ENCODE measurements at regions not wholly inside any gene's neighbourhood (a gene's known extent, or its start where the extent isn't known, plus 50 kb on each side); places are given as distances from the start of the nearest gene placed in this dataset.
"Not testable (repeated sequence)": the region's sequence is repeated elsewhere in the genome, so short reads cannot be mapped to it uniquely, and the experiment has no call there.

DNA sequence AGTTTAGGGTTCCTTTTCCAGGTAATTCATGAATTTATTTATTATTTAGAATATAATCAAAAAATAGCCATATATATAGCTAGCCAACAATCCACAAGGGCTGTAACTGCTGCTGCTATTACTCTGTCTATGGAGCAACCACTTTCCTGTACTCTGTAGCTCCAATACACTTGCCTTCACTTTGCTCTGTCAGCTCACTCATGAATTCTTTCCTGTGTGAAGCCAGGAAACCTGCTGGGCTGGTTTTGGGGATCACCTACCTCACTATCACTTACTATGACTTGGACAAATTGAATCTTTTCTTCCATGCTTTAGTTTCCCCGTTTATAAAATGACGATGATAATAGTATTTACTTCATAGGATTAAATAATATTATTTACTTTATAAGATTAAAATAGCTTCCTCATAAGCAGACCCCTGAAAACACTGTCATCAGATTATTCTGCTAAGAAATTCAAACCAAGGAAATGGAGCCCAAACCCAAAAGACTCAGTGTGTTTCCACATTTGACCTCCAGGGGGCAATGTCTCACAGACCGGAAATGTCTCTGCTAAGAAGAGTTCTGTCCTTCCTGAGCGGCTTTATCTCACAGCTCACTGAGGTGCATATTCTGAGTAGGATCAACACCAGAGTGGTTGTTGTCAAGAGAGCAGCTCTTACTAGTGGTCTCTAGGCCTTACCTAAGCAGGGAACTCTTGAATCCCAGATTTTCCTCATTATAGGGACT, 457.1 kb downstream of the DAD1 start:
- no peak for DNase-seq

GRCh38 chr14:22124073-22124613, 450.5 kb upstream of the OR4E1 start:
- DNase-seq = no peak

GRCh38 chr14:22122829-22123560, 449.4 kb upstream of the OR4E1 start:
- DNase-seq = no peak

- DNase-seq = no peak
These were observed 448.7 kb upstream of the OR4E1 start for GRCh38 chr14:22122227-22122818.

- no peak for DNase-seq
These were observed 445.4 kb upstream of the OR4E1 start for GRCh38 chr14:22118899-22119477.

GRCh38 chr14:22113401-22113800, 439.8 kb upstream of the OR4E1 start:
- DNase-seq = no peak

- no peak for DNase-seq
These were observed 438.4 kb upstream of the OR4E1 start for GRCh38 chr14:22112004-22112403.

- DNase-seq = no peak
These were observed 434.1 kb upstream of the OR4E1 start for GRCh38 chr14:22107753-22108152.

GRCh38 chr14:22106700-22107697, 433.4 kb upstream of the OR4E1 start:
- DNase-seq = no peak

- no peak for DNase-seq
These were observed 432.0 kb upstream of the OR4E1 start for GRCh38 chr14:22105624-22106006.

- DNase-seq = no peak
These were observed 431.5 kb upstream of the OR4E1 start for GRCh38 chr14:22105006-22105623.

DNA sequence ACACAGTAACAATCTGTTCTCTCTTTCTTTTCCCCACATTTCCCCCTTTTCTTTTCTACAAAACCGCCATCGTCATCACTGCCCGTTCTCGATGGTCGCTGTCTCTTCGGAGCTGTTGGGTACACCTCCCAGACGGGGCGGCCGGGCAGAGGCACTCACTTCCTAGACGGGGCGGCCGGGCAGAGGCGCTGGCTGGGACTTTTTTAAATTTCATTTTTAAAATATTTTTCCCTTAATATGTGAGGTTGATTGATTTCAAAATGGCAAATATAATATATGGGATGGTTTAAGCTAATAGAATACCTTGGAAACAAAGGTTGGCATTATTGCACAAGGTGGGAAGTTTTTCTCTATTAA, 427.1 kb upstream of the OR4E1 start:
- DNase-seq = not testable (repeated sequence)

- DNase-seq = peak; percentile 52
These were observed 426.5 kb upstream of the OR4E1 start for GRCh38 chr14:22099942-22100763.

DNA sequence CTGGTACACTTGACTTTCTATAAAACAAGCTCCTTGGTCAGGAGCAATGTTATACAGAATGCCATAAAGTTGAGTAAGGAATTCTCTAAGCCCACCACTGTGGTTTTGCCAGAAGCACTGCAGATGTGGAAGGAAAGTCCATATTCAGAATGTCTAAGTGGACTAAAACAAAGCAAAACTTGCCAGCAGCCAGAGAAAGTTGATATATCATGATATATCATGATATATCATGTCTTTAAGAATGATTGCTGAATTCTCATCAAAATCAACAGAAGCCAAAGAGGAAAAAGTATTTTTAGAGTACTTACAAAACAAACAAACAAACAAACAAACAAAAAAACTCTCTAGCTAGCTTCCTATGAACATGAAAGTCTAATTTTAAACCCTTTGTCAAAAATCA, 424.8 kb upstream of the OR4E1 start:
- DNase-seq = no peak

DNA sequence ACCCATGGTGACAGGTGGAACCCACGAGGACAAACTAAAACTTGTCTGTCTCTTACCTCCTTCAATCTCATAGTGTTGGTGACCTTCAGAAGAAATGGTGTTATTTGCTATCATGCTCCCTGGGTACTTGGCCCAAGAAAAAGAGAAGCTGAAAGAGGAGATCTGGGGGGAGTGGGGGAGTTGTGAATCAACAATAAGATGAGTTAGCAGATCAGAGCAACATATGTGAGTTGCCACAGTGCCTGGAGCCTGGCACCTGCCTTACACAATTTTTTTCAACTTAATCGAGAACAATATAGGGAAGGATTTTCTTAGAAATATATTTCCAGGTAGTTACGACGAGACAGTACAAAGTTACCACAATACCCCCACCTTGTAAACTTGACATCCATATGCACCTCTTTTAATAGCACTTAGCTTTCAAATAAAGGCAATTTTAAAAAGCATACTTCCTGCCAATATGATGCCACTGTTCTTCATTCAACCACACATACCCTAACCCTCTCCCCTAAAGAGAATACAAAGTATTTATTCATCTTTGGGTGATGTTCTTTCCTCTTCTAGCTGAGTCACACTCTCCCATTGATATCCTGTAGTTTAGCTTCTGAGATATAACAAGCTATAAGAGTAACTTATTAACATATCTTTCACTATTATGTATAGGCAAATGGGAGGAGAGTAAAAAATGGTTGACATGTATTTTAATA, 424.1 kb upstream of the OR4E1 start:
- DNase-seq = no peak

DNA sequence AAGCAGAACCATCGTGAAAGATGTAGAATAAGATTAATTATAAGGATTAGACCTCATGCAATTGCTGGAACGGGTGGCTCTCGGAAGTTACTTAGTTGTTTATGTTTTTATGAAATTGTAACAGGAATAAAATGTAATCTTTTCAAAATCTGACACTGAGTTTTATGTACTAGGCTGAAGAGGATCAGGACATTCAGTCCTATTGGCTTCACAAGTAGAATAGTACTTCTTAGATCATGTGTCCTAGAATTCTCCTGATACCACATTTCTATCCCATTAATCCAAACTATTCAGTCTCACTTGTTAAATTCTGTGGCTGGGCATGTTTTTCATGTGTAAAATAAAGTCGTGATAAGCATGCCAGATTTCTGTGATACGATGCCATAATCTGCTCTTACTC, 423.5 kb upstream of the OR4E1 start:
- DNase-seq = no peak

- peak; percentile 30 for DNase-seq
These were observed 422.9 kb upstream of the OR4E1 start for GRCh38 chr14:22096514-22096895.

DNA sequence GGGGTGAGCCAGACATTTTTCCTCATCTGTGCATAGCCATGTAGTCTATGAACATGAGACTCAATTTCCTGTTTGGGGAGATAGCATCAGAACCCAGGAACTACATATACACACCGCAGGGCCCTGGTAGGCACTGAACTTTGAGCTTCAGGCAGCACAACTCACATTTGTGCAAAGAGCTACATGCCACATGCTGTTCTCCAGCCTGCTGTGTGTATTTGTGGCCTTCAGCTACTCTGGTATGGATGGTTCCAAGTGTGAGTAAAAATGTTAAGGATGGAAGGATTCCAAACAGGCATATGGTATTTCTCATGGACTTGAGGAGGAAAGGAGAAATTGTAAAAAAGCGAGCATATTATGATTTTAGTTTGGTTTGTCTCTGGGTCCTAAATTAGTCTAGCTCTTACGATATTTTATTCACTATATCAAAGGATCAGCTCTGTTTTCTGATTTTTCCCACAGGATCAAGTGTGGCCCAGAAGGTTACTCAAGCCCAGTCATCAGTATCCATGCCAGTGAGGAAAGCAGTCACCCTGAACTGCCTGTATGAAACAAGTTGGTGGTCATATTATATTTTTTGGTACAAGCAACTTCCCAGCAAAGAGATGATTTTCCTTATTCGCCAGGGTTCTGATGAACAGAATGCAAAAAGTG, 422.4 kb upstream of the OR4E1 start:
- no peak for DNase-seq

- DNase-seq = no peak
These were observed 416.3 kb upstream of the OR4E1 start for GRCh38 chr14:22089940-22090339.
